Activated T-helper 1 cell treated with anti-CD3 and anti-CD28 coated beads, Interleukin-12 subunit alpha, Interleukin-12 subunit beta, Interleukin-2, Interleukin-4 antibody, amounts not matched to agents 30 ng/mL and 10 ng/mL and 1 ng/mL, durations not matched to agents 14 hours and 24 hours and 36 hours (primary cell): ENCODE measurements at regions not wholly inside any gene's neighbourhood (a gene's known extent, or its start where the extent isn't known, plus 50 kb on each side); places are given as distances from the start of the nearest gene placed in this dataset.
"Not testable (repeated sequence)": the region's sequence is repeated elsewhere in the genome, so short reads cannot be mapped to it uniquely, and the experiment has no call there.

Source experiments
- DNase-seq: peaks from one replicate; pipeline ENCODE4 v3.0.0; 2021; ENCODE audit warnings: low spot score
- H3K27ac Mint-ChIP-seq: one replicate; pipeline ENCODE4 v1.8.0; 2021; ENCODE audit warnings: mild to moderate bottlenecking, mixed read lengths
- H3K27me3 Mint-ChIP-seq: one replicate; pipeline ENCODE4 v1.8.0; 2022; ENCODE audit warnings: mild to moderate bottlenecking, moderate library complexity, mixed read lengths; ENCODE audit not compliant: insufficient read depth
- H3K36me3 Mint-ChIP-seq: one replicate; pipeline ENCODE4 v1.8.0; 2021; ENCODE audit warnings: low read depth, mixed read lengths
- H3K4me1 Mint-ChIP-seq: one replicate; pipeline ENCODE4 v1.8.0; 2021; ENCODE audit warnings: low read depth, mixed read lengths
- H3K4me3 Mint-ChIP-seq: one replicate; pipeline ENCODE4 v1.8.0; 2021; ENCODE audit warnings: mild to moderate bottlenecking, moderate library complexity, mixed read lengths
- H3K9me3 Mint-ChIP-seq: one replicate; pipeline ENCODE4 v1.8.0; 2021; ENCODE audit warnings: mixed read lengths
- intact Hi-C: fragments of 100-400 bp; cut with micrococcal nuclease; formaldehyde crosslinking; loops from one replicate; pipeline ENCODE4 v1.15.1; 2024

DNA sequence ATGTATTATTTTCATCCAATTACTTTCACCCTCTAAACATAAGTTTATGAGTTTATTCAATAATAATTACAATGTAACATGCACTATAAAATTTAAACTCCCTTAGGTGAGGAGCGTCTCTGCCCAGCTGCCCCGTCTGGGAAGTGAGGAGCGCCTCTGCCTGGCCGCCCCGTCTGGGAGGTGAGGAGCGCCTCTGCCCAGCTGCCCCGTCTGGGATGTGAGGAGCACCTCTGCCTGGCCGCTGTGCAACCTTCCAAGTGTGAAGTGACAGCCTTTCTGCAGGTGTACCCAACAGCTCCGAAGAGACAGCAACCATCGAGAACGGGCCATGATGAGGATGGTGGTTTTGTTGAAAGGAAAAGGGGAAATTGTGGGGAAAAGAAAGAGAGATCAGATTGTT lies 618.9 kb upstream of the GHITM start:
- H3K27ac Mint-ChIP-seq, H3K4me3 Mint-ChIP-seq, H3K36me3 Mint-ChIP-seq, intact Hi-C loops, H3K27me3 Mint-ChIP-seq, H3K4me1 Mint-ChIP-seq, DNase-seq: not testable (repeated sequence)
- peaks cover 12% of the 10 kb centered on the region for H3K9me3 Mint-ChIP-seq

DNA sequence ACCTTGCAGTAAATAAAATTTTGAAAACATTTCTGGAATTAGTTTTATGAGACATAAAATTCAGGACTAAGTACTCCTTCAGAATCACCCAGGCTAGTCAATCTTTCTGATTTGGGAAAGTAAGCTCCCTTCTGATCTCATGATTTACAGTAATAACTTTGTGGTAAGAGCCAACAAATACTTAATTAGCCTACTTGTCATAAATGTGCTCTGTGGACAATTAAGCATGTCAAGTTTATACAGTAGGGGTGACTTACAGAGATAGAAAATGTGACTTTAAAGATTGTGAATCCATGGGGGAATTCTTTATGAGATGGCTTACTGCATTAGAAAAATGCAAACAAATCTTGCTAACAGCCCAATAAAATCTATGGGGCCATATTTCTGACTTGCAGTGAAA lies 616.9 kb upstream of the GHITM start:
- no peaks in the 10 kb centered on the region for H3K27me3 Mint-ChIP-seq
- H3K36me3 Mint-ChIP-seq, result no peaks in the 10 kb centered on the region
- intact Hi-C loops, result no loop called here
- no peaks in the 10 kb centered on the region for H3K4me1 Mint-ChIP-seq
- DNase-seq, result no peak
- H3K27ac Mint-ChIP-seq, result no peak overlapping the region
- H3K4me3 Mint-ChIP-seq, result no peak overlapping the region
- H3K9me3 Mint-ChIP-seq, result peaks cover 8% of the 10 kb centered on the region

DNA sequence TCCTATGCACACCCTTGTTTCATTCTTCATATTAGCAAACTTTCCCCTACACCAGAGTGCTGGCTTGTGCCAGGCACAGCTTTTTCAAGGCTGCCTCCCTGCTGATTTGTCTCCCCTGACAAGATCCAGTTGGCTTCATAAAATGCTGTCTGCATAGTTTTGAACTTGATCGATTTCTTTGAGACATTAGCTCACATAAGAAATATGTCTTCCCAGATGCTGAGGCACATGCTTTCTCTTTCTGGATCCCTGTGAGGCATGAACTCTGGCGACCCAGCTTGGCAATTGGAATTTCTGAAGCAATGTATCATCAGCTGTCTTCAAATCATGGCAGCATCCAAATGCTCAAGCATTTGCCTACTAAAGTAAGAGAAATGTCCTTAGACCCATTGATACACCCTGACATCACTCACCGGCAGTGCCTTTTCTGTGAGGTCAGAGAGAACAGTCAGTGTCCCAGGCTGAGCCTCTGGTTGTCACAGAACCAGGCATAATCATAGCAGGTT lies 616.4 kb upstream of the GHITM start:
- no peak for DNase-seq
- no peaks in the 10 kb centered on the region for H3K36me3 Mint-ChIP-seq
- peaks cover 12% of the 10 kb centered on the region for H3K9me3 Mint-ChIP-seq

DNA sequence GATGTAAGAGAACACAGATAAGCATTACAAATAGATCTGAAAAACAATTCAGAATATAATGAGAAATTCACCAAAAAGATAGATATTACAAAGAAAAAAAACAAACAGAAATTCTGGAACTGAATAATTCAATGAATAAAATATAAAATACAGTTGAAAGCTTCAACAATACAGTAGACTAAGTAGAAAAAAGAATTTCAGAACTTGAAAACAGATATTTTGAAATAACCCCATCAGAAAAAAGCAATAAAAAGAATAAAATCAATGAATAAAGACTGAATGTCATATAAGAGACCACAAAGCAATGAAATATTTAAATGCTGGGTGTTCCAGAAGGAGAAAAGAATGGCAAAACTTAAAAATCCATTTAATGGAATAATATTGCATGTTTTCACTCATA lies 611.4 kb upstream of the GHITM start:
- no peaks in the 10 kb centered on the region for H3K36me3 Mint-ChIP-seq
- intact Hi-C loops, result no loop called here
- H3K4me3 Mint-ChIP-seq, result no peak overlapping the region
- no peak overlapping the region for H3K27ac Mint-ChIP-seq
- no peak for DNase-seq
- peaks cover 17% of the 10 kb centered on the region for H3K9me3 Mint-ChIP-seq
- no peaks in the 10 kb centered on the region for H3K4me1 Mint-ChIP-seq
- H3K27me3 Mint-ChIP-seq, result no peaks in the 10 kb centered on the region

More for the DNA sequence above, 616.4 kb upstream of the GHITM start:
- Mint-ChIP-seq H3K27me3 (no peaks in the 10 kb centered on the region), H3K4me1 (no peaks in the 10 kb centered on the region), H3K4me3 (no peak overlapping the region), H3K27ac (no peak overlapping the region)
- intact Hi-C loops, result no loop called here

DNA sequence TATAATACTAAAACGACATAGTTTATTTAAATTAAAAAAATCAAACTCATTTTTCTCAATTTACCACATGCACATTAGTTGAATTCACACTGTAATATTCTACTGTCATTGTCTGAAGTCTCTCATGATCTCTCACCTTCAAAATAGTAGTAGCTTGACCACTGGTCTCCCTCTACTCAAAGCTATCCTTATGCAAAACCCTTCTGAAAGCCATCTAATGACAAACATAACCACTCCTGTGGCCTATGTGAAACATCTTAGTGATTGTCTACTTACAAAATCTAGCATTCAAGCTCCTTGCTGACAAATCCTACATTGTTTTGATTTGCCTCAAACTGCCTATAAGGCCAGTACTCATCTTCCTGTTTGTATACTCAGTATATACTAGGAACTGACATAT lies 606.0 kb upstream of the GHITM start:
- no peak overlapping the region for H3K4me3 Mint-ChIP-seq
- H3K27ac Mint-ChIP-seq, result no peak overlapping the region

DNA sequence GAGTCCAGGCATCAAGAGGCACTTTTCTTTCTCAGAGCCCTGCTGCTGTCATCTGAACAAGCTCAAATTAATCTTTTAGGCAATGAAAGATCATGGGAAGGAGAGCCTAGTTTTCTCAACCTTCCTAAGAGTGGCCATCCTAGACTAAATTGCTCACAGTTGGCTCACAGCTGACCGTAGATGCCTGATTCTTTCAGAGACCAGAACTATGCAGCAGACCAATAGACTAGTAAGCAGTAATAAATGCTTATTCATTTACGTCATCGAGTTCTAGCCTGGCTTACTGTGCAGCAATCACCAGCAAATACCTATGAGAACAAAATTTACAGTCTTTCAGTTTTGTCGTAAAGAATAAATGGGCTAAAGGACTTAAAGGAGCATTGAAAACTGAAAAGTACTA lies 602.9 kb upstream of the GHITM start:
- H3K27me3 Mint-ChIP-seq, result no peaks in the 10 kb centered on the region
- no peaks in the 10 kb centered on the region for H3K36me3 Mint-ChIP-seq
- DNase-seq, result no peak
- no peaks in the 10 kb centered on the region for H3K4me1 Mint-ChIP-seq
- intact Hi-C loops, result no loop called here
- no peak overlapping the region for H3K27ac Mint-ChIP-seq
- no peaks in the 10 kb centered on the region for H3K9me3 Mint-ChIP-seq
- no peak overlapping the region for H3K4me3 Mint-ChIP-seq

More for the DNA sequence above, 606.0 kb upstream of the GHITM start:
- intact Hi-C loops, result loop anchor here (2.0 kb wide), 1 partner anchor 44 kb away; no protein-coding TSS in a partner anchor
- no peaks in the 10 kb centered on the region for H3K27me3 Mint-ChIP-seq
- no peaks in the 10 kb centered on the region for H3K4me1 Mint-ChIP-seq
- no peaks in the 10 kb centered on the region for H3K36me3 Mint-ChIP-seq
- peaks cover 1% of the 10 kb centered on the region for H3K9me3 Mint-ChIP-seq
- DNase-seq, result no peak

DNA sequence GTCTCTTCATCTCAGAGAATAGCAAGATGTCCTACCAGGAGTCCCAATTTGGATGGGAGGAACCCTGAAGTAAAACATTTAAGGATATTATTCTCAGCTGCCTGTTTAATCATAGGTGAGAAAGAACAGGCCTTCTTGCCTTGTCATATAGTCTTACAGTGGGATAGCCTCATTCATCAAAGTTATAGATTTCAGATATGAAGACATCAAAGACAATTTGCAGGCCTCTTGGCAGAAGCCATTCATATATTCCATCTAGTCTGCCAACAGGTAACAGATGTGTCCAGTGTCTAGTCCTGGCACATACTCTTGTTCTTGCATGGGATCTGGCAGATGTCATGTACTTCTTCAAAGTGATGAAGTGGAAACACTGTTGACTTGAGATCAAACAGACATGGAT lies 601.3 kb upstream of the GHITM start:
- Mint-ChIP-seq H3K4me3 (no peak overlapping the region), H3K9me3 (no peaks in the 10 kb centered on the region), H3K4me1 (no peaks in the 10 kb centered on the region), H3K36me3 (no peaks in the 10 kb centered on the region), H3K27ac (no peak overlapping the region), H3K27me3 (no peaks in the 10 kb centered on the region)
- intact Hi-C loops, result no loop called here
- DNase-seq, result no peak

DNA sequence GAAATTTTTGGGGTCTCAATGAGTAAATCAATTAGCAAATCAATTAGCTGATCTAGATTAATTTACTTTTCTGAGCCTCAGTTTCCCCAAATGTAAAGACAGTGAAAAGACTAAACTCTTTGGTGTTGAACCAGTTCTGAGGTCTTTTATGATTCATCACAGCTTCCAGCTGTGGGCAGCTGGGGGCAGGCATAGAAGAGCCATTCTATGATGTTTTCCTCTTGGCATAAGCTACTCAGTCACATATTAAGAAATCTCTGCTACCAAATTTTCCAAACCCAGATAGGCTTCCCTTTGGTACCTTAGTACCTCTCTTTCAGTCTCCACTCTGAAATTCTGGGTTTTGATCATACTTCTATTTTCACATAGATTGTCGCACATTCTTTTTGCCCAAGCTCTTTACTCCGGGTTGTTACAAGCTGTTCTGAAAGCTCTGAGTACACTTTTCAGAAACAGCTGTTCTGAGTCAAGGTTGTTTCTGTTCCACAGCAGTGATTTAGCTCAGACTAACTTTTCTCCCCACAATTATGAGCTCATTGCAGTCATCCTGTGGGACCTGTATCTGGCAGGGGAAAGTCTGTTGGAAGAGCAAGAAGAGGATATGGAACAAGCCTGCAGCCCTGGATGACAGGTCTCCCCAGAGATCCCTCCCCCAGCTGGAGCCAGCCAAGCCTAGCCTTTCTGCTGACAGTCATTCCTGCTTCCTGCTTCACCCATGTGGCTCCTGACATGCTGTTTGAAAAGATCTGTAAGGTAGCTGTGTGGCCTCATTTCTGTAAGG lies 599.6 kb upstream of the GHITM start:
- no peaks in the 10 kb centered on the region for H3K4me1 Mint-ChIP-seq
- intact Hi-C loops, result no loop called here

DNA sequence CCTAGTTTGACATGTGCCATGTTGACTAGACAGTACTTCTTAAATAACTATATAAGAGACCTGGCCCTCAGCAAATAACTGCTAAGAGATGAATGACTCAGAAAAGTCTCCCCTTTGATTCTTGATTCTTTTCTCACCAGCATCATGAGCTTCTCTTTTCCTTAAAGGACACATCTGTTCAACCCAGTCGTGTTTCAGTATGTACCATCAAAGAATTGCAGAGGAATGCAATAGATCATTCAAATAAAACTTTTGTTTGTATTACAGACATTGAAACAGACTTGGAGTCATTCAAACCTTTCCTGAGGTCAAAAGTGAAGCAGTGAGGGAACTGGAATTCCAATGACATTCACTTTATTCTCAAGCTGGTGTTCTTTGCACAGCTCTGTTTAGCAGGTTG lies 598.3 kb upstream of the GHITM start:
- no peaks in the 10 kb centered on the region for H3K36me3 Mint-ChIP-seq
- no peaks in the 10 kb centered on the region for H3K27me3 Mint-ChIP-seq
- H3K9me3 Mint-ChIP-seq, result no peaks in the 10 kb centered on the region
- H3K27ac Mint-ChIP-seq, result no peak overlapping the region
- no peak for DNase-seq
- no peaks in the 10 kb centered on the region for H3K4me1 Mint-ChIP-seq
- H3K4me3 Mint-ChIP-seq, result no peak overlapping the region
- intact Hi-C loops, result no loop called here

More for the DNA sequence above, 599.6 kb upstream of the GHITM start:
- Mint-ChIP-seq H3K4me3 (no peak overlapping the region), H3K27ac (no peak overlapping the region), H3K27me3 (no peaks in the 10 kb centered on the region), H3K36me3 (no peaks in the 10 kb centered on the region), H3K9me3 (no peaks in the 10 kb centered on the region)
- no peak for DNase-seq

DNA sequence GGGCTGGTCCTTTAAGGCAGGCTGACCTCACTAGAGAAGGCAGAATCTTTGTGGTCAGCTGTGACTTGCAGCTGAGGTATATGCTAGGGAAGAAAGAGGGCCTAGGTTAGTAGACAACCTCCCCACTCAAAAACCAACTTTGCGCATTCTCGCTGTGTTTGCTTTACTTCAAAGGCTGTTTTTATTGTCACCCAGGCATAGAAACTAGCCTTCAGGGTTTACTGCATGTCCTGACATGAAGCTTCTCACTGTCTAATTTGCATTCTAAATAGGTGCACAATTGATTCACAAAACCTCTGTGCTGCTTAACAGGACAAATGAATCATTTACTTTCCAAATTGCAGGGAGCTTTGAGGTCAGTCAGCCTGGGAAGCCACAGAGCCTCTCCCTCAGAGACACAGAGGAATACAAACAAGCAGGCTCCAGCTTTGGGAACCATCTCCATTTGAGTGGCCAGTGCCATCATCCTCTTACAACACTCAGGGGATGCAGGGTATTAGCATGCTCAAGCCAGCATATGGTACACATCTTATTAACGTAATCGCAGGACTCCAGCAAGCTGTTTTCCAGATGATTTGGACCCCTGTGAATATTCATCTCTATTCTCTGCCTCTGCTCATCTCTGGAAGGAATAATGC lies 596.4 kb upstream of the GHITM start:
- no peaks in the 10 kb centered on the region for H3K27me3 Mint-ChIP-seq
- H3K36me3 Mint-ChIP-seq, result no peaks in the 10 kb centered on the region
- H3K27ac Mint-ChIP-seq, result no peak overlapping the region
- no peaks in the 10 kb centered on the region for H3K4me1 Mint-ChIP-seq
- no peaks in the 10 kb centered on the region for H3K9me3 Mint-ChIP-seq
- DNase-seq, result no peak
- H3K4me3 Mint-ChIP-seq, result no peak overlapping the region
- intact Hi-C loops, result no loop called here

DNA sequence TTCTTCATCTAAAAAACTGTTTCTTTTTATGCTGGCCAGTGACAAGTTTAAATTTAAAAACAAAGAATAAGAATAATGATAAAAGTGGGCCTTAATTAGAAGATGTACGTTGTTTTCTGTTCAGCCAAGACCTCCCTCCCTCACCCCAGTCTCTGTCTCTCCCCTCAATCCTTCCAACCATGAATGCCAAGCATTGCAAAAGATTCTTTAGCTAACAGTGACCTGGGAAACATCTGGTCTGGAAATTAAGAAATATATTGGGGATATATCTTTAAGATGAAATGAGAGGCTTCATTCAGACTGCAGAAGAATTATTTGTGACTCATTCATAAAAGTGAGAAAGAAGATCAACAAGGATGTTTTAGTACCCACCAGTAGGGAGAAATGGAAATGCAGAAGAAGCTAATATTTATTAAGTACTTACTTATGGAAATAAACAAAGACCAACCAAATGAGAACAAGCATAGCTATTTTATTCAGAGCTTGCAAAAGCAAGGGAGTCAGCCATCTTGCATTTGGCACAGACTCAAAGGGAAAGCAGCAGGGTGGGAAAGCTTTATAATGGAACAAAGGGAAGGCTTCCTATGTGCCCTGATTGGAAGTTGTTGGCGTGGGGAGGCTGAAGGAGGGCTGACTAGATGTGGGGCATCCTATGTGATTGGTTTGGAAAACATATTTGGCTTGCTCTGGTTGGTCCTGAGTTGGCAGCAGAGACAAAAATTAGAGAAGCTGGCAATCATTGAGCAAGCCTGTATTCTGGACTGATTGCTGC lies 595.4 kb upstream of the GHITM start:
- no peaks in the 10 kb centered on the region for H3K27me3 Mint-ChIP-seq
- H3K27ac Mint-ChIP-seq, result no peak overlapping the region
- no peak for DNase-seq
- H3K4me3 Mint-ChIP-seq, result no peak overlapping the region
- intact Hi-C loops, result no loop called here
- H3K9me3 Mint-ChIP-seq, result no peaks in the 10 kb centered on the region
- no peaks in the 10 kb centered on the region for H3K4me1 Mint-ChIP-seq
- no peaks in the 10 kb centered on the region for H3K36me3 Mint-ChIP-seq

DNA sequence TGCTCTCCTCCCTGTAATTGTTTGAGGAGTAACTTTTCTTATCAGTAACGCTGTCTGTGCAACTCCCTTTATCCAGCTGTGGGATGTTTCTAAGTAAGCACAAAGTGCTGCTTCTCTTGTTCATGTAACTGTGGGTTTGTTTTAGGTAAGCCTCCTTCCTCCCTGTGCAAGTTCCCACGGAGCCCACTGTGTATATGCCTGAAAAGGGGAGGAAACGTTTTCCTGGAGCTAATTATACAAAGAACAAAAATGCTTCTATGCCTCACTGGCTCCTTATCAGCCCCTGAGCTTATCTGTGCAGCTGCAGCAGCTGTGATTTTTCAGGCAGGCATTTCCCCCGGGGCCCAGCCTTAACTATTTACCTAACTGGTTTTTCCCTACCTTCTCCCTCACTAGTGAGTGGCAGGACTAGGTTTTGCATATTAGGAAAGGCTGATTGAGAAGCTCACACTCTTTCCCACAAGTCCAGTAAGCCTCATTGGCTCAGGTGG lies 593.4 kb upstream of the GHITM start:
- H3K27ac Mint-ChIP-seq, result no peak overlapping the region
- no peaks in the 10 kb centered on the region for H3K27me3 Mint-ChIP-seq
- H3K36me3 Mint-ChIP-seq, result no peaks in the 10 kb centered on the region
- no peaks in the 10 kb centered on the region for H3K4me1 Mint-ChIP-seq
- H3K4me3 Mint-ChIP-seq, result no peak overlapping the region
- no peaks in the 10 kb centered on the region for H3K9me3 Mint-ChIP-seq
- intact Hi-C loops, result no loop called here
- DNase-seq, result no peak

DNA sequence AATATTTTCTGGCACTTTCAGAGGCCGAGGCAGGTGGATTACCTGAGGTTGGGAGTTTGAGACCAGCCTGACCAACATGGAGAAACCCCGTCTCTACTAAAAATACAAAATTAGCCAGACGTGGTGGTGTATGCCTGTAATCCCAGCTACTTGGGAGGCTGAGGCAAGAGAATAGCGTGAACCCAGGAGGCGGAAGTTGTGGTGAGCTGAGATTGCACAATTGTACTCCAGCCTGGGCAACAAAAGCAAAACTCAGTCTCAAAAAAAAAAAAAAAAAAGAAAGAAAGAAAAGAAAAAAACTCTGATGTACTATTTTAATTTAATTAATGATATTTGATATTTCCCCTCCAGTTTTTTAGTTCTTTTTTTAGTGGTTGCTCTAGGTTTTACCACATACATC lies 588.1 kb upstream of the GHITM start:
- DNase-seq, H3K9me3 Mint-ChIP-seq, H3K4me1 Mint-ChIP-seq, H3K36me3 Mint-ChIP-seq, H3K27me3 Mint-ChIP-seq, H3K27ac Mint-ChIP-seq, intact Hi-C loops, H3K4me3 Mint-ChIP-seq: not testable (repeated sequence)
